Gastrocnemius medialis (tissue), 4 donors: ENCODE measurements at regions not wholly inside any gene's neighbourhood (a gene's known extent, or its start where the extent isn't known, plus 50 kb on each side); places are given as distances from the start of the nearest gene placed in this dataset.

ENCODE experiments used
- CTCF ChIP-seq, 5 experiments: fragments of 450-650 bp in 3 of 5; fragments of 200-600 bp in 2 of 5; sonication (generic) in 2 of 5; IDR thresholded peaks in 4 of 5; conservative IDR thresholded peaks in 1 of 5; 1 replicate in 4 of 5; 2 replicates in 1 of 5; pipeline ENCODE4 v1.5.1; 2016 to 2019; ENCODE audit warnings: antibody characterized with exemption in 5 of 5, mild to moderate bottlenecking in 3 of 5, moderate library complexity in 3 of 5
- POLR2A ChIP-seq, 2 donors: fragments of 450-650 bp; IDR thresholded peaks; one replicate each; pipeline ENCODE4 v1.6.1; 2017; ENCODE audit warnings: antibody characterized with exemption in 2 of 2, mild to moderate bottlenecking in 2 of 2, moderate library complexity in 2 of 2

- TF ChIP-seq CTCF (IDR thresholded peaks at IDR 0.05 in 4 of 5, conservative IDR thresholded peaks at IDR 0.05 in 1 of 5) (no peak), POLR2A (IDR thresholded peaks at IDR 0.05) (no peak)
Observed at GRCh38 chr7:3134745-3135144, 91.1 kb upstream of the CARD11 start.
